ENCODE measurements at regions not wholly inside any gene's neighbourhood (a gene's known extent, or its start where the extent isn't known, plus 50 kb on each side); places are given as distances from the start of the nearest gene placed in this dataset.
"Not testable (repeated sequence)": the region's sequence is repeated elsewhere in the genome, so short reads cannot be mapped to it uniquely, and the experiment has no call there.

DNA sequence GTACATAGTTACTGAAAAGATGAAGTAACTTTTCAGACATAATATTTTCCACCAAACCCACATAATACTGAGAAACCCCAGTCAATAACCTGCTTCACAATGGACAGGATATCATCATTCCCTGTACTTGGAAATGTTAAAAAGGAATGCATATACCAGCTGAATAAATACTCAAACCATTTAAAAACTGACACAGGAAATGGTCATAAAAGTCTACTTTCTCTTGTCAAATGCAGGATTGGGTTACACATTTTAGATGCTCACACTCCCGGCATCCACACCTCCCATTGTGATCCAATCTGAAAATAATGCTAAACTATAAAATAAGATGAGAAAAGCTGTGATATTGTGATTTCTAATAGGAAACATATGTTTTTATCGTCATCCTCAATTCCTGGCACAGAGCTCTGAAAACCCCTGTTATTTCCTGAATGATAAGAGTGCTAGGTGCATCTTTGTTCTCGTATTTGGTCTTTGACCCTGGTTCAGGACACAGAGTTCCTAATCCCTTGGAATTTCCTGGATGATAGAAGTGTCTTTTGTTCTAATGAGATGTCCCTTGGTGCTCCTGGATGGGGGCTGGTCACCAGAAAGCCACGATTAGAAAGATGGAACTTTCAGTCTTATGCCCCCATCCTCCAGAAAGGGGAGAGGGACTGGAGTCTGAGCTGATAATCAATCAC is 821.3 kb downstream of the TRIML1 start:
- H3K36me3 Mint-ChIP-seq, result no peaks in the 10 kb centered on the region
- no peaks in the 10 kb centered on the region for H3K27me3 Mint-ChIP-seq (ENCODE audit: low read depth)
- no peaks in the 10 kb centered on the region for H3K4me1 Mint-ChIP-seq
- no peak for DNase-seq (ENCODE audit: low spot score in 2 of 2, unreplicated experiment in 2 of 2)
- no peak overlapping the region for H3K27ac Mint-ChIP-seq
- TF ChIP-seq CTCF (IDR thresholded peaks at IDR 0.05; ENCODE audit: unreplicated experiment), result no peak
- H3K4me3 Mint-ChIP-seq, result no peak overlapping the region
- peaks cover 18% of the 10 kb centered on the region for H3K9me3 Mint-ChIP-seq

GRCh38 chr4:188971125-188971524 is 831.9 kb downstream of the TRIML1 start:
- no peak for TF ChIP-seq CTCF (IDR thresholded peaks at IDR 0.05; ENCODE audit: unreplicated experiment)
- Mint-ChIP-seq H3K9me3 (peaks cover 8% of the 10 kb centered on the region), H3K27me3 (ENCODE audit: low read depth) (no peaks in the 10 kb centered on the region), H3K4me1 (peaks cover 4% of the 10 kb centered on the region), H3K4me3 (no peak overlapping the region), H3K27ac (no peak overlapping the region), H3K36me3 (no peaks in the 10 kb centered on the region)
- no peak for DNase-seq (ENCODE audit: low spot score in 2 of 2, unreplicated experiment in 2 of 2)

GRCh38 chr4:188975271-188975670 is 836.0 kb downstream of the TRIML1 start:
- Mint-ChIP-seq H3K9me3 (peaks cover 4% of the 10 kb centered on the region), H3K4me3 (no peak overlapping the region), H3K4me1 (peaks cover 13% of the 10 kb centered on the region), H3K36me3 (no peaks in the 10 kb centered on the region), H3K27me3 (ENCODE audit: low read depth) (no peaks in the 10 kb centered on the region), H3K27ac (no peak overlapping the region)
- TF ChIP-seq CTCF (IDR thresholded peaks at IDR 0.05; ENCODE audit: unreplicated experiment), result no peak
- DNase-seq (ENCODE audit: low spot score in 2 of 2, unreplicated experiment in 2 of 2), result no peak

GRCh38 chr4:188976644-188977115 is 837.4 kb downstream of the TRIML1 start:
- no peak overlapping the region for H3K4me3 Mint-ChIP-seq
- TF ChIP-seq CTCF (IDR thresholded peaks at IDR 0.05; ENCODE audit: unreplicated experiment), result no peak

GRCh38 chr4:188977232-188977631 is 838.0 kb downstream of the TRIML1 start:
- H3K36me3 Mint-ChIP-seq; H3K4me3 Mint-ChIP-seq; H3K27me3 Mint-ChIP-seq (ENCODE audit: low read depth); H3K9me3 Mint-ChIP-seq; H3K27ac Mint-ChIP-seq; DNase-seq (ENCODE audit: low spot score in 2 of 2, unreplicated experiment in 2 of 2): not testable (repeated sequence)
- peaks cover 13% of the 10 kb centered on the region for H3K4me1 Mint-ChIP-seq

More at GRCh38 chr4:188976644-188977115, 837.4 kb downstream of the TRIML1 start:
- peaks cover 4% of the 10 kb centered on the region for H3K9me3 Mint-ChIP-seq
- H3K27me3 Mint-ChIP-seq (ENCODE audit: low read depth), result no peaks in the 10 kb centered on the region
- DNase-seq (ENCODE audit: low spot score in 2 of 2, unreplicated experiment in 2 of 2), result no peak
- H3K4me1 Mint-ChIP-seq, result peaks cover 13% of the 10 kb centered on the region
- H3K27ac Mint-ChIP-seq, result peak overlapping the region; percentile 86
- H3K36me3 Mint-ChIP-seq, result no peaks in the 10 kb centered on the region

GRCh38 chr4:188984518-188984917 is 845.3 kb downstream of the TRIML1 start:
- Mint-ChIP-seq H3K4me3 (no peak overlapping the region), H3K9me3 (peaks cover 4% of the 10 kb centered on the region), H3K36me3 (no peaks in the 10 kb centered on the region), H3K27me3 (ENCODE audit: low read depth) (no peaks in the 10 kb centered on the region), H3K4me1 (no peaks in the 10 kb centered on the region), H3K27ac (no peak overlapping the region)
- TF ChIP-seq CTCF (IDR thresholded peaks at IDR 0.05; ENCODE audit: unreplicated experiment), result no peak
- DNase-seq (ENCODE audit: low spot score in 2 of 2, unreplicated experiment in 2 of 2), result no peak
